GM18870 (cell line): ENCODE measurements at regions not wholly inside any gene's neighbourhood (a gene's known extent, or its start where the extent isn't known, plus 50 kb on each side); places are given as distances from the start of the nearest gene placed in this dataset.
"Not testable (repeated sequence)": the region's sequence is repeated elsewhere in the genome, so short reads cannot be mapped to it uniquely, and the experiment has no call there.

ENCODE experiments used
- ATAC-seq: cut with Tn5 transposase; IDR thresholded peaks from one replicate; pipeline ENCODE4 v1.9.1; 2021; ENCODE audit warnings: moderate library complexity; ENCODE audit not compliant: unreplicated experiment

DNA sequence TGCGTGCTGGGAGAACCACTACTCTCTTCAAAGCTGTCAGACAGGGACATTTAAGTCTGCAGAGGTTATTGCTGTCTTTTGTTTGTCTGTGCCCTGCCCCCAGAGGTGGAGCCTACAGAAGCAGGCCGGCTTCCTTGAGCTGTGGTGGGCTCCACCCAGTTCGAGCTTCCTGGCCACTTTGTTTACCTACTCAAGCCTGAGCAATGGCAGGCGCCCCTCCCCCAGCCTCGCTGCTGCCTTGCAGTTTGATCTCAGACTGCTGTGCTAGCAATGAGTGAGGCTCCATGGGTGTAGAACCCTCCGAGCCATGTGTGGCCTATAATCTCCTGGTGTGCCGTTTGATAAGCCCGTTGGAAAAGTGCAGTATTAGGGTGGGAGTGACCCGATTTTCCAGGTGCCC, 542.5 kb upstream of the KLF4 start:
- not testable (repeated sequence) for ATAC-seq

- ATAC-seq: not testable (repeated sequence)
Measured at GRCh38 chr9:108031221-108031620, 541.7 kb upstream of the KLF4 start.

GRCh38 chr9:108026718-108027117, 537.1 kb upstream of the KLF4 start:
- not testable (repeated sequence) for ATAC-seq

- ATAC-seq: no peak
Measured at GRCh38 chr9:108024604-108025003, 535.0 kb upstream of the KLF4 start.

- ATAC-seq: no peak
Measured at GRCh38 chr9:108022246-108022935, 532.8 kb upstream of the KLF4 start.

DNA sequence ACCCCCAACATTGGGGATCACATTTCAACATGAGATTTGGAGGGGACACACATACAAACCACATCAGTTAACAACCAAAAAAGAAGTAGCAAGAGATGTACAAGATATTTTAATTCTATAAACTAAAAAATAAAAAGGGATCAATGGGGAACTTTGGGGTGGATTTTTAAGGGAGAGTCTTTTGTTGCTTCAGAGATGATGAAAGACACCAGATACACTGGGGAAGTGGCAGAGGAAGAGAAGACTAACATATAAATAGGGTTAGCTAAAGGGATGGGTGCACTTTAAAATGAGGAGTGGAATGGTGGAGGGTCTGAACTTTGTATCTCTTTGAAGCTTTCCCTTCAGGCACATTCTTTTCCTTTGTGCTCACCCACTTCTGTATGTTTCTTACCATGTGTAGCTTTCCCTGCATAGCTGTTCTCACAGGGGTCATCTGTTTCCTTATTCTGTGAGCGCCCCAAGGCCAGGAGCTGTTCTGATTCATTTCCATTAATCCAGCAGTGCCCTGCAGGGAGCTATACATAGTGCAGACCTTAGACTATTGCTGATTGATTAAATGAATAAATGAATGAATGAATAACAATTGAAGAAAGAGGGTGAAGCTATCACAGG, 531.6 kb upstream of the KLF4 start:
- no peak for ATAC-seq

DNA sequence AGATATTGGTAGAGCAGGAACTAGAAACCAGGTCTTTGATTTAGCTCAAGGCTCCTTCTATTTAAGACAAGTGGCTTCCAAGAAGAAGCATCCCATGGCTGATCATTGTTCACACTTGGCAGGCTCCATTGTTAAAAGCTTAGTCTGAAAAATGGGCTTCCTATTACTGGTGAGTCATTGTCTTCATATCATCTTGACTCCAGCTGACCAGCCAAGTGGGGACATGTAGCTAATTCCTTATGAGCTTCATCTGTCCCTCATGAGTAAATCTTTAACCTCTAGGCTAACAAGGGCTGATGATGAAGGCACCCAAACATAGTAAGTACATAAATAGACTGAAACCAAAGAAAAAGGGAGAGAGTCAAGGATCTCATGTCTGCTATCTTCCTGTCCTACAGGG, 530.3 kb upstream of the KLF4 start:
- ATAC-seq: no peak

DNA sequence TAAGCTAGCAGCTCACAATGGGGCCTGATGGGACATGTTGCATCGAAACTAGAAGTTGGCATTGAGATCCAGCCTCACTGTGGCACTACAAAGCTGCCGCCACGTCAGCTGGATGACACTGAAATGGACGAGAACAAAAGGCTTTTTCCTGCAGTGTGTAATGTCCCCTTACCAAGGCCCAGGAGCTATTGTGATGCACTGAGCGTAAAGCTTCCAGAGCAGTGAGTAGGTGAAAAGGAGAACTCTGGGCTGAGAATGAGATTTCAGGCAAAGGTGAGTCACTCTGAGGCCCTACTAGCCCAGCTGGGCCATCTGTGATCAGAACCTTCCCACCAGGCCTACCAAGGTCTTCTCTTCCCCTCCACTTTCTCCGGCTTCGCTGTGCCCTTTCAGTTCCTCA, 528.1 kb upstream of the KLF4 start:
- no peak for ATAC-seq

DNA sequence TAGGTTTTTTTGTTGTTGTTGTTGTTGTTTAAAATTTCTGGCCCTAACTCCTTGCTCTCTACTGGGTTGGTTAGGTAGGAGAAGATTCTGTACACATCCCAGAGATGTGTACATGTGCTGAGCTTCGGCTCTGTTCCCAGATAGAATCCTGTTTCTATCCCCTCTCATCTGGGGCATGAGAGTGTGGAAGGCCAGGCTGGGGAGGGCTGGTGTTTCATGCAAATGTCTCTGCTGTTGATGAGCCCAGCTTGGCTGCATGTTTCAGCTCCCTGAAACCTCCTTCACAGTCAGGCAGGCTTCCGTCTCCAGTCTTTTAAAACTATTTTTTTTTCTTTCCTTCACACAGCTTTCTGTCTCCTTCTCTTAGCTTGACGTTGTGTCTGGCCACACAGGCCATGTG, 526.9 kb upstream of the KLF4 start:
- ATAC-seq: no peak

DNA sequence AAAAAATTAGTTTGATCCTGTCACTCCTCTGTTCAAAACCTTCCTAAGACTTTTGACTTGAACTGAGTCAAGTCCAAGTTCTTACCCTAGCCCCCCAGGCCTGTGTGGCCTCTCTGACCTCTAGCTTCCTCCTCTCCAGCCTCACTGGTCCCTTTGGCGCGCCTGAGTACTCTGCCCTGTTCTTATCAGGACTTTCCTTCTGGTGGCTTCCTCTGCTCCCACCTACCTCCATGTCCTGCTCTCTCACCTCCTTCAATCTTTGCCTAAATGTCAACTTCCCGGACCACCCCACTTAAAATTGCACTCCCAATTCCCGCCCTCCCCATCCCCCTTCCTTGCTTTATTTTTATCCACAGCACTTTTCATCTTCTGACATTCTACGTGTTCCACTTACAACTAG, 526.1 kb upstream of the KLF4 start:
- no peak for ATAC-seq

DNA sequence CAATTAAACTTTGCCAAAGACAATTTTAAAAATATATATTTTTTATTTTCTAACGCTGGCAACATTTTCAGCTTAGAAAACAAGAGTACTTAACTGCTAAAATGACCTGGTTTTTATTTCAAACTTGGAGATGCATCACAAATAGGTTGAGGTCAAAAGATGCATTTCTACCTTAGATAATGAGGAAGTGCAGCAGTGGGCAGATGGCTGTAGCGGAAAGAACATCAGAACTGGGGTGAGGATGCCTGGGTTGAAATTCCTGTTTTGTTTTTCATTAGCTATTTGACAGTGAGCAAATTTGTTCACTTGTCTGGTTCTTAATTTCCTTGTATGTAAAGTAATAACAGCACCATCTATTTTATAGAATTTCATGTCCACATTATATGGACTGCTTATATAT, 524.8 kb upstream of the KLF4 start:
- ATAC-seq: no peak

GRCh38 chr9:108012886-108013665, 523.5 kb upstream of the KLF4 start:
- ATAC-seq: no peak

- ATAC-seq: no peak
Measured at GRCh38 chr9:108012405-108012804, 522.8 kb upstream of the KLF4 start.

DNA sequence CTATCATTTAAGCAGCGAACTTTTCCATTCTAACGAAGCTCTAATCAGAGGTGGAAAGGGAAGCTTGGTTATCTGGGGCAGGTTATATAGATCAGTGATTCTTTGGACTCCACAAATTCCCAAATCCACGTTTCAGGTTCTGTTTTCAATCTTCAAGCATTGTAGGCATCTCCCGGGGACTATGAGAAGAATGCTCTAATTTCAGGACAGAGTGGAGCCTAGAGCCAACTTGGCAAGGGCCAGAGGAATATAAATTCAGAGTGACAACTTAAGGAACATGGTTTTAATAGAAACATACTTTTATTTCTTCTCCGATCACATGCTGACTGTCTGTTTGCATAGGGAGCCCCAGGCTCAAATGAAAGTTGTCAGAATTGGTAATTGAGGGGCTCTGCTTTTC, 514.0 kb upstream of the KLF4 start:
- ATAC-seq: no peak

DNA sequence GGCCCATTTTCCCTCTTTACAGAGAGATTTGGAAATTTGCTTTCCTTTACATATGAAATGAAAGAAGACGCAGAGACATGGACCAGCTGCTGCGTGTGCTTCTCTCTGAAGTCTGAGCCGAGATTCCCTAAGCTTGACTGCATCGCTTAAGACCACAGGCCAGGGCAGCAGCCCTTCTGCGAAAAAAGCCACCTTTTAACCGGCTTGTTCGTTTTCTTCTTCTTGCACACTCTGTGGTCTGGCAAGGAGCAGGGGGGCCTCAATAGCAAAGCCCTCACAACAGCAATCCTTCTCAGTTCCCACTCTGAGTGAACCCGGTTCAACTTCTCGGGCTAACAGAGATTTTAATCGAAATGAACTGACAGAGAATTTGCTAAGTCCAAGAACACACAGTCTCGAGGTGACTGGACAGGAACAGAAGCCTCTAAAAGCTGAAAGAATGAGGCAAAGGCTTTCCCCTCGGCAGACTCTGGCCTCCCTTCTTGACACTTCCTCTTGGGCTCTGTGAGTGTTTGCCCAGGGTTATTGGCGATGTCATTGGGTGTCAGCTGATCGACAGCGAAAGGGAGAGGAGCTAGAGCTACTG, 512.9 kb upstream of the KLF4 start:
- ATAC-seq: no peak

- no peak for ATAC-seq
Measured at GRCh38 chr9:108001237-108001636, 511.7 kb upstream of the KLF4 start.

DNA sequence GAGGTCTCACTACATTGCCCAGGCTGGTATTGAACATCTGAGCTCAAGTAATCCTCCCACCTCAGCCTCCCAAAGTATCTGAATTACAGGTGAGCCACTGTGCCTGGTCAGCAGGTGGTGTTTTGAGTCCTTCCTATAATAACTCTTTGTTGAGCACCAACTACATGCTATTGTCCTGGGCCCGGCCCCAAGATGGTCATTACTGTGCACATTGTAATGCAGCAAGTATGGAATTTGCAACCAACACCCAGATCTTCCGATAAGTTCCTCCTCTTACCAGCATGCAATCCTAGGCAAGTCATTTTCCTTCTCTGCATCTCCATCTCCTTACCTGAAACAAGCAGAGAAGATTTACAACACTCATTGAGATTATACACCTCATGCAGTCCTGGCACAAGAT, 510.3 kb upstream of the KLF4 start:
- no peak for ATAC-seq

- ATAC-seq: no peak
Measured at GRCh38 chr9:107999011-107999410, 509.4 kb upstream of the KLF4 start.

- ATAC-seq: no peak
Measured at GRCh38 chr9:107994648-107995047, 505.1 kb upstream of the KLF4 start.

- ATAC-seq: no peak
Measured at GRCh38 chr9:107992271-107992670, 502.7 kb upstream of the KLF4 start.

- ATAC-seq: no peak
Measured at GRCh38 chr9:107991581-107991980, 502.0 kb upstream of the KLF4 start.

DNA sequence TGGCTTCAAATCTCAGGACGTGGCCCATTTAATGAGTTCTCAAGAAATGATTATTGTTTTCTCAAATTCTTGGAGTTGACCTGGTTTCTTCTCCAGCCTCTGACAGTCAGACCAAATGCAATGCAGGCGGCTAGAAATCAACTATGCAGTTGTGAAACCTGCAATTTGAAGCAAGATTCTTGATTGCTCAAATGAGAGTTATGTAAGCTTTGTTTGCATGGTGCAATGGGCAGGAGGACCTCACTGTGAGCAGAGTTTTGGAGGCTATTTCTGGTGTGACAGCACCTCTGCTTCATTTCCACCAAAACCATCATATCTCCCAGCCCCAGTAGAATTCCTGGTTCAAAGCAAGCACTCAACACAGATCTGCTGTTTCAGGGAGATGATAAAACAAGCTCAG, 500.0 kb upstream of the KLF4 start:
- ATAC-seq: no peak
